ENCODE measurements at regions not wholly inside any gene's neighbourhood (a gene's known extent, or its start where the extent isn't known, plus 50 kb on each side); places are given as distances from the start of the nearest gene placed in this dataset.

DNA sequence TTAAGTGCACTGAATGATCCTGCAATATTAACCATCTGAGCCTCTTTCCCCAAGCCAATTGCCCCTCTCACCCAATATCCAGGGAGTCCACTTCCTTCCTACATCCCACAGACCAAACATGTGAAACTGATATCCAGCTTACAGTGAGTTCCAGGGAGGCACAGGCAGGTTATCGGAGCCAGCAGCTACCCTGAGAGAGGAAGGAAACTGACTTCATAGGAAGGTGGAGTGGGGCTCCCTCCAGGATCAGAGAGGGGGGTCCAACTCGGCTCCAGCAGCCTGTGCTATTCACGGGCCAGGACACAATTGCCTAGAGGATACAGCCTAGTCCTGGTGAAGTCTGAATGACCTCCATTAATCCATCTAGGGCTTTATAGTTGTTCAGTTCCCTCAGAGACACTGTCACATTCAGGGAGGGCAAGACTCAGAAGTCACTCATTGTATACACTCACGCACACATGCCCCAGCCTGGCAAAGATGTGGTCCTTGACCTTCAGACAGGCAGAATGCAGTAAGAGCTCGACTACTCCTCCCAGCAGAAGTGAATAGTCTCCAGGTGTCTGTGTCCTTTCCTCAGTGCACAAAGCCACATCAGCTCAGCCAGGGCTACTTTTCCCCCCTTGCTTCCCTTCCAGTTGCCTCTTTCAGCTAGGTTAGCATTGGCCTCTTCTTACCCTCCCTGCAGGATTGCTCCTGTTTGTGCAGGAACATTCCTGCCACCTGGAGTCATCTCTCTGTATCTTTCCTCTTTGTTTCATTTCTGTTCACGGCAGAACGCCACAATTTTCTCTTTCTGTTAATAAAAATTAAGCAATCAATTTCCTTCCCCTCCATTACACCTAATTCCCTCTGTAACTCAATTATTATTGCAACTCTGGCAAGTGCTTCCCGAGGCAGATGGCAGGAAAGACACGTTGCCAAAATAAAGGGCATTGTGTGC, 501.7 kb downstream of the ARHGEF28 start:
- no peak overlapping the region for H2AFZ ChIP-seq (ENCODE audit: low read depth, low read length, poor library complexity, severe bottlenecking)
- H4K20me1 ChIP-seq (ENCODE audit: insufficient read depth) = no peaks in the 10 kb centered on the region
- H3K4me3 ChIP-seq (replicated peaks in 1 of 2; ENCODE audit: low read depth in 1 of 2, low read length in 2 of 2) = no peak overlapping the region
- H3K4me1 ChIP-seq (ENCODE audit: control insufficient read depth in 1 of 2, insufficient read depth in 2 of 2, low read length in 2 of 2) = peaks cover 0 to 3% of the 10 kb centered on the region in 2 experiments; a peak in 1 of 4 replicates
- no peak for DNase-seq (ENCODE audit: low read depth, low spot score)
- no peak overlapping the region for H3K9ac ChIP-seq (ENCODE audit: low read length)
- TF ChIP-seq, protein P1, sequence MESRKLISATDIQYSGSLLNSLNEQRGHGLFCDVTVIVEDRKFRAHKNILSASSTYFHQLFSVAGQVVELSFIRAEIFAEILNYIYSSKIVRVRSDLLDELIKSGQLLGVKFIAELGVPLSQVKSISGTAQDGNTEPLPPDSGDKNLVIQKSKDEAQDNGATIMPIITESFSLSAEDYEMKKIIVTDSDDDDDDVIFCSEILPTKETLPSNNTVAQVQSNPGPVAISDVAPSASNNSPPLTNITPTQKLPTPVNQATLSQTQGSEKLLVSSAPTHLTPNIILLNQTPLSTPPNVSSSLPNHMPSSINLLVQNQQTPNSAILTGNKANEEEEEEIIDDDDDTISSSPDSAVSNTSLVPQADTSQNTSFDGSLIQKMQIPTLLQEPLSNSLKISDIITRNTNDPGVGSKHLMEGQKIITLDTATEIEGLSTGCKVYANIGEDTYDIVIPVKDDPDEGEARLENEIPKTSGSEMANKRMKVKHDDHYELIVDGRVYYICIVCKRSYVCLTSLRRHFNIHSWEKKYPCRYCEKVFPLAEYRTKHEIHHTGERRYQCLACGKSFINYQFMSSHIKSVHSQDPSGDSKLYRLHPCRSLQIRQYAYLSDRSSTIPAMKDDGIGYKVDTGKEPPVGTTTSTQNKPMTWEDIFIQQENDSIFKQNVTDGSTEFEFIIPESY (IDR thresholded peaks at IDR 0.05; ENCODE audit: extremely low read depth, insufficient replicate concordance, low read length) = no peak
- no peak for TF ChIP-seq CEBPB (IDR thresholded peaks at IDR 0.05; ENCODE audit: low read depth)
- TF ChIP-seq, protein P2, sequence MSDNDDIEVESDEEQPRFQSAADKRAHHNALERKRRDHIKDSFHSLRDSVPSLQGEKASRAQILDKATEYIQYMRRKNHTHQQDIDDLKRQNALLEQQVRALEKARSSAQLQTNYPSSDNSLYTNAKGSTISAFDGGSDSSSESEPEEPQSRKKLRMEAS (IDR thresholded peaks at IDR 0.05) = no peak
- TF ChIP-seq, protein P3, sequence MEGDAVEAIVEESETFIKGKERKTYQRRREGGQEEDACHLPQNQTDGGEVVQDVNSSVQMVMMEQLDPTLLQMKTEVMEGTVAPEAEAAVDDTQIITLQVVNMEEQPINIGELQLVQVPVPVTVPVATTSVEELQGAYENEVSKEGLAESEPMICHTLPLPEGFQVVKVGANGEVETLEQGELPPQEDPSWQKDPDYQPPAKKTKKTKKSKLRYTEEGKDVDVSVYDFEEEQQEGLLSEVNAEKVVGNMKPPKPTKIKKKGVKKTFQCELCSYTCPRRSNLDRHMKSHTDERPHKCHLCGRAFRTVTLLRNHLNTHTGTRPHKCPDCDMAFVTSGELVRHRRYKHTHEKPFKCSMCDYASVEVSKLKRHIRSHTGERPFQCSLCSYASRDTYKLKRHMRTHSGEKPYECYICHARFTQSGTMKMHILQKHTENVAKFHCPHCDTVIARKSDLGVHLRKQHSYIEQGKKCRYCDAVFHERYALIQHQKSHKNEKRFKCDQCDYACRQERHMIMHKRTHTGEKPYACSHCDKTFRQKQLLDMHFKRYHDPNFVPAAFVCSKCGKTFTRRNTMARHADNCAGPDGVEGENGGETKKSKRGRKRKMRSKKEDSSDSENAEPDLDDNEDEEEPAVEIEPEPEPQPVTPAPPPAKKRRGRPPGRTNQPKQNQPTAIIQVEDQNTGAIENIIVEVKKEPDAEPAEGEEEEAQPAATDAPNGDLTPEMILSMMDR (IDR thresholded peaks at IDR 0.05 in 2 of 3, conservative IDR thresholded peaks at IDR 0.05 in 1 of 3; ENCODE audit: borderline replicate concordance in 1 of 3, insufficient read depth in 1 of 3, low read depth in 2 of 3, low read length in 2 of 3) = peak; percentile 21 to 30 (median 25); a peak in 3 of 6 replicates
- peak; percentile 41 for TF ChIP-seq RAD21 (IDR thresholded peaks at IDR 0.05; ENCODE audit: low read depth)
- no peak for TF ChIP-seq POLR2A (IDR thresholded peaks at IDR 0.05; ENCODE audit: borderline replicate concordance, extremely low read depth, insufficient read depth, insufficient read length)
- no peak for TF ChIP-seq SRF (IDR thresholded peaks at IDR 0.05; ENCODE audit: low read depth)
- no peak for TF ChIP-seq ZFX (IDR thresholded peaks at IDR 0.05)
- no peak for TF ChIP-seq EZH2phosphoT487 (IDR thresholded peaks at IDR 0.05; ENCODE audit: borderline replicate concordance)
- no peak for TF ChIP-seq FOSL1 (IDR thresholded peaks at IDR 0.05; ENCODE audit: low read depth)
- no TSS peak for BruUV-seq (replicated peaks)
- H3K36me3 ChIP-seq (ENCODE audit: control insufficient read depth in 1 of 2, insufficient read depth in 2 of 2, low read length in 2 of 2) = no peaks in the 10 kb centered on the region
- no peaks in the 10 kb centered on the region for H3K79me2 ChIP-seq (ENCODE audit: insufficient read depth, low read length)
- H3K4me2 ChIP-seq (ENCODE audit: low read length) = peak overlapping the region; percentile 18; the same call in 1 of the 2 replicates
- H3K27me3 ChIP-seq (ENCODE audit: insufficient read depth, low read length) = no peaks in the 10 kb centered on the region
- ChIA-PET RAD21 (ENCODE audit: low non-redundant PET in 1 of 2, low total read pairs in 2 of 2, uncharacterized antibody in 2 of 2, unreplicated experiment in 2 of 2) (no interaction called here), POLR2A (no interaction called here), CTCF (no interaction called here)
- ATAC-seq = peak; percentile 64
- no peaks in the 10 kb centered on the region for H3K9me2 ChIP-seq (ENCODE audit: insufficient read depth)
- H3K27ac ChIP-seq (ENCODE audit: low read depth, low read length) = no peak overlapping the region
- no peaks in the 10 kb centered on the region for H3K9me3 ChIP-seq (ENCODE audit: control insufficient read depth in 1 of 2, insufficient read depth in 1 of 2, low read depth in 1 of 2, low read length in 2 of 2)
- intact Hi-C loops (cut with micrococcal nuclease) = no loop called here
